NB4 (cell line): ENCODE measurements at regions not wholly inside any gene's neighbourhood (a gene's known extent, or its start where the extent isn't known, plus 50 kb on each side); places are given as distances from the start of the nearest gene placed in this dataset.

ENCODE experiments used
- POLR2A ChIP-seq: IDR thresholded peaks from 2 replicates; pipeline ENCODE4 v1.6.1; 2011; ENCODE audit warnings: mild to moderate bottlenecking; ENCODE audit not compliant: insufficient read length; ENCODE audit errors: extremely low read depth
- TF ChIP-seq, protein P1 (sequence below): IDR thresholded peaks from one replicate; pipeline ENCODE4 v1.5.1; 2012; ENCODE audit warnings: low read depth, low read length

DNA sequence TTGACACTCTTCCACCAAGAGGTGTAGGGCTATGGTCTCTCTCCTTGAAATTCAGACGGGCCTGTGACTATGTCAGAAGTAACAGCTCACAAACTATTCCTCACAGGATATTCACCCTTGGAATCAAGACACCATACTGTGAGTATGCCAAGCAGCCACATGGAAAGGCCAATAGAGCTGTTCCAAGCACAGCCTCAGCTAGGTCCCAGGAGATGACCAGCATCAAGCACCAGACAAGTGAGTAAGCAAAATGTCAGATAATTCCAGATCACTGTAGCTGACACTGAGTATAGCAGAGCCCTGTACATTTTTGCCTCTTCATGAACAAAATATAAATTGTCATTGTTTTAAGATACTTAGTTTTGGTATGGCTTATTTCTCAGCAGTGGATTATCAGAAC is 88.1 kb upstream of the KCND2 start:
- TF ChIP-seq, protein P1, sequence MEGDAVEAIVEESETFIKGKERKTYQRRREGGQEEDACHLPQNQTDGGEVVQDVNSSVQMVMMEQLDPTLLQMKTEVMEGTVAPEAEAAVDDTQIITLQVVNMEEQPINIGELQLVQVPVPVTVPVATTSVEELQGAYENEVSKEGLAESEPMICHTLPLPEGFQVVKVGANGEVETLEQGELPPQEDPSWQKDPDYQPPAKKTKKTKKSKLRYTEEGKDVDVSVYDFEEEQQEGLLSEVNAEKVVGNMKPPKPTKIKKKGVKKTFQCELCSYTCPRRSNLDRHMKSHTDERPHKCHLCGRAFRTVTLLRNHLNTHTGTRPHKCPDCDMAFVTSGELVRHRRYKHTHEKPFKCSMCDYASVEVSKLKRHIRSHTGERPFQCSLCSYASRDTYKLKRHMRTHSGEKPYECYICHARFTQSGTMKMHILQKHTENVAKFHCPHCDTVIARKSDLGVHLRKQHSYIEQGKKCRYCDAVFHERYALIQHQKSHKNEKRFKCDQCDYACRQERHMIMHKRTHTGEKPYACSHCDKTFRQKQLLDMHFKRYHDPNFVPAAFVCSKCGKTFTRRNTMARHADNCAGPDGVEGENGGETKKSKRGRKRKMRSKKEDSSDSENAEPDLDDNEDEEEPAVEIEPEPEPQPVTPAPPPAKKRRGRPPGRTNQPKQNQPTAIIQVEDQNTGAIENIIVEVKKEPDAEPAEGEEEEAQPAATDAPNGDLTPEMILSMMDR = no peak
- TF ChIP-seq POLR2A = no peak
